HEK293 (cell line): ENCODE measurements at regions not wholly inside any gene's neighbourhood (a gene's known extent, or its start where the extent isn't known, plus 50 kb on each side); places are given as distances from the start of the nearest gene placed in this dataset.

Experiments used
- YY1 ChIP-seq: fragments of 450-650 bp; formaldehyde crosslinking; IDR thresholded peaks from 2 replicates; pipeline ENCODE4 v1.5.1; 2018; ENCODE audit warnings: missing biosample characterization, missing genetic modification characterization
- ZBTB17 ChIP-seq: fragments of 450-650 bp; formaldehyde crosslinking; IDR thresholded peaks from 2 replicates; pipeline ENCODE4 v1.5.1; 2016; ENCODE audit warnings: missing biosample characterization, missing genetic modification characterization
- ZBTB26 ChIP-seq: fragments of 450-650 bp; formaldehyde crosslinking; optimal IDR thresholded peaks from 2 replicates; pipeline ENCODE3; 2016; ENCODE audit warnings: missing biosample characterization, mild to moderate bottlenecking, missing genetic modification characterization
- ZEB2 ChIP-seq: fragments of 450-650 bp; formaldehyde crosslinking; IDR thresholded peaks from 2 replicates; pipeline ENCODE4 v1.5.1; 2016; ENCODE audit warnings: missing biosample characterization, missing genetic modification characterization
- ZNF292 ChIP-seq: fragments of 450-650 bp; formaldehyde crosslinking; IDR thresholded peaks from 2 replicates; pipeline ENCODE4 v1.5.1; 2016; ENCODE audit warnings: low read depth, missing biosample characterization, missing genetic modification characterization, borderline replicate concordance
- ZNF335 ChIP-seq: fragments of 450-650 bp; formaldehyde crosslinking; conservative IDR thresholded peaks from 2 replicates; pipeline ENCODE4 v1.5.1; 2016; ENCODE audit warnings: missing biosample characterization, missing genetic modification characterization
- ZNF513 ChIP-seq: fragments of 450-650 bp; IDR thresholded peaks from 2 replicates; pipeline ENCODE4 v1.5.1; 2018; ENCODE audit warnings: missing biosample characterization, missing genetic modification characterization
- ZNF660 ChIP-seq: fragments of 450-650 bp; IDR thresholded peaks from 2 replicates; pipeline ENCODE4 v1.5.1; 2018; ENCODE audit warnings: missing biosample characterization, mild to moderate bottlenecking, missing genetic modification characterization
- TF ChIP-seq, protein P1 (sequence below): fragments of 450-650 bp; formaldehyde crosslinking; IDR thresholded peaks from 2 replicates; pipeline ENCODE4 v1.5.1; 2016; ENCODE audit warnings: missing biosample characterization, missing genetic modification characterization
- TF ChIP-seq, protein P2 (sequence below): fragments of 450-650 bp; formaldehyde crosslinking; IDR thresholded peaks from 2 replicates; pipeline ENCODE4 v1.5.1; 2016; ENCODE audit warnings: missing biosample characterization, missing genetic modification characterization

DNA sequence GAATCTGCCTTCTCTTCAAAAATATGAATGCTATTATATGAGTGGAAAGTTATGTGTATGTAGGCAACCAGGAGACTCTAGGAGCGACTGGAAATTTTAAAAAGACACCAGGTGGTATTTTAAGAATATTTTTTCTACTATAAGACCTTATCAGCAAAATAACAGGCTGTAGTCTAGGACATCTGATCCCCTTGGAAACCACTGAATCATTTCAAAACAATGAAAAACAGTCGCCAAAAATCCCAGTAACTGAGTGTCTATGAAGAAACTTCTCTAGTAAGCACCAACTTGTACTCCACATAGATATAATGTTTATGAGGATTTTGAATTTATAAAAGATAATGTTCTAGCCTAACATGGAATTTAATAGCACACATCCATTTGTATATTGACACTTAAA lies 358.5 kb downstream of the GPATCH2 start:
- TF ChIP-seq, protein P1, sequence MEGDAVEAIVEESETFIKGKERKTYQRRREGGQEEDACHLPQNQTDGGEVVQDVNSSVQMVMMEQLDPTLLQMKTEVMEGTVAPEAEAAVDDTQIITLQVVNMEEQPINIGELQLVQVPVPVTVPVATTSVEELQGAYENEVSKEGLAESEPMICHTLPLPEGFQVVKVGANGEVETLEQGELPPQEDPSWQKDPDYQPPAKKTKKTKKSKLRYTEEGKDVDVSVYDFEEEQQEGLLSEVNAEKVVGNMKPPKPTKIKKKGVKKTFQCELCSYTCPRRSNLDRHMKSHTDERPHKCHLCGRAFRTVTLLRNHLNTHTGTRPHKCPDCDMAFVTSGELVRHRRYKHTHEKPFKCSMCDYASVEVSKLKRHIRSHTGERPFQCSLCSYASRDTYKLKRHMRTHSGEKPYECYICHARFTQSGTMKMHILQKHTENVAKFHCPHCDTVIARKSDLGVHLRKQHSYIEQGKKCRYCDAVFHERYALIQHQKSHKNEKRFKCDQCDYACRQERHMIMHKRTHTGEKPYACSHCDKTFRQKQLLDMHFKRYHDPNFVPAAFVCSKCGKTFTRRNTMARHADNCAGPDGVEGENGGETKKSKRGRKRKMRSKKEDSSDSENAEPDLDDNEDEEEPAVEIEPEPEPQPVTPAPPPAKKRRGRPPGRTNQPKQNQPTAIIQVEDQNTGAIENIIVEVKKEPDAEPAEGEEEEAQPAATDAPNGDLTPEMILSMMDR (tag by site-specific recombination), result no peak
- TF ChIP-seq YY1, result no peak
- TF ChIP-seq ZNF335, result no peak
- TF ChIP-seq, protein P2, sequence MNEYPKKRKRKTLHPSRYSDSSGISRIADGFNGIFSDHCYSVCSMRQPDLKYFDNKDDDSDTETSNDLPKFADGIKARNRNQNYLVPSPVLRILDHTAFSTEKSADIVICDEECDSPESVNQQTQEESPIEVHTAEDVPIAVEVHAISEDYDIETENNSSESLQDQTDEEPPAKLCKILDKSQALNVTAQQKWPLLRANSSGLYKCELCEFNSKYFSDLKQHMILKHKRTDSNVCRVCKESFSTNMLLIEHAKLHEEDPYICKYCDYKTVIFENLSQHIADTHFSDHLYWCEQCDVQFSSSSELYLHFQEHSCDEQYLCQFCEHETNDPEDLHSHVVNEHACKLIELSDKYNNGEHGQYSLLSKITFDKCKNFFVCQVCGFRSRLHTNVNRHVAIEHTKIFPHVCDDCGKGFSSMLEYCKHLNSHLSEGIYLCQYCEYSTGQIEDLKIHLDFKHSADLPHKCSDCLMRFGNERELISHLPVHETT (tag by site-specific recombination), result no peak
- TF ChIP-seq ZNF513 (tag by site-specific recombination), result no peak
- TF ChIP-seq ZBTB17 (tag by site-specific recombination), result no peak
- TF ChIP-seq ZNF292 (tag by site-specific recombination), result no peak
- no peak for TF ChIP-seq ZNF660 (tag by site-specific recombination)
- no peak for TF ChIP-seq ZEB2 (tag by site-specific recombination)
- no peak for TF ChIP-seq ZBTB26 (tag by site-specific recombination)
